ENCODE measurements at regions not wholly inside any gene's neighbourhood (a gene's known extent, or its start where the extent isn't known, plus 50 kb on each side); places are given as distances from the start of the nearest gene placed in this dataset.
A peak's percentile ranks its signal among the peaks of the same experiment; 100 is the strongest.

- intact Hi-C loops (cut with micrococcal nuclease), result no loop called here
- Histone ChIP-seq H3K4me3 (no peak overlapping the region), H3K27ac (replicated peaks) (peak overlapping the region; percentile 58)
These were observed 52.3 kb upstream of the ABCC9 start for GRCh38 chr12:21993438-21993981.

DNA sequence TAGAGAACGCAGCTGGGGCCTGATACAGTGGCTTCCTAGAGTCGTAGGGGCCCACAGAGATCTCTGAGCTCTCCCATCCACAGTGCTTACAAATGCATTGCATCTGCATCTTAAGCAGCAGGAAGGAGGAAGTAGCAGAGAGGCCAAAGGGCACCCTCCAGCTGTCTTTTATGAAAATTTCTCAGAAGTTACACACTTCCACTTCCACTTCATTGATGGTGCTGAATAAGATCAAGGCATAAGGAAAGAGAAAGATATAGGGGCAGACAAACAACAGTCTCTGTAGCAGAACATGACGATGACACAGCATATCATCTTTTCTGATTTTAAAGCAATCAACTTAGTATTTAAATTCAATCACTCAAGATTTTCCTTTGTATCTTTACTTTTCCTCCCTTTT is 51.6 kb upstream of the ABCC9 start:
- TF ChIP-seq, protein P1, sequence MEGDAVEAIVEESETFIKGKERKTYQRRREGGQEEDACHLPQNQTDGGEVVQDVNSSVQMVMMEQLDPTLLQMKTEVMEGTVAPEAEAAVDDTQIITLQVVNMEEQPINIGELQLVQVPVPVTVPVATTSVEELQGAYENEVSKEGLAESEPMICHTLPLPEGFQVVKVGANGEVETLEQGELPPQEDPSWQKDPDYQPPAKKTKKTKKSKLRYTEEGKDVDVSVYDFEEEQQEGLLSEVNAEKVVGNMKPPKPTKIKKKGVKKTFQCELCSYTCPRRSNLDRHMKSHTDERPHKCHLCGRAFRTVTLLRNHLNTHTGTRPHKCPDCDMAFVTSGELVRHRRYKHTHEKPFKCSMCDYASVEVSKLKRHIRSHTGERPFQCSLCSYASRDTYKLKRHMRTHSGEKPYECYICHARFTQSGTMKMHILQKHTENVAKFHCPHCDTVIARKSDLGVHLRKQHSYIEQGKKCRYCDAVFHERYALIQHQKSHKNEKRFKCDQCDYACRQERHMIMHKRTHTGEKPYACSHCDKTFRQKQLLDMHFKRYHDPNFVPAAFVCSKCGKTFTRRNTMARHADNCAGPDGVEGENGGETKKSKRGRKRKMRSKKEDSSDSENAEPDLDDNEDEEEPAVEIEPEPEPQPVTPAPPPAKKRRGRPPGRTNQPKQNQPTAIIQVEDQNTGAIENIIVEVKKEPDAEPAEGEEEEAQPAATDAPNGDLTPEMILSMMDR (IDR thresholded peaks at IDR 0.05; ENCODE audit: borderline replicate concordance), result no peak
- Histone ChIP-seq H3K36me3 (no peaks in the 10 kb centered on the region), H3K4me3 (no peak overlapping the region), H3K4me1 (no peaks in the 10 kb centered on the region), H3K27me3 (ENCODE audit: low read depth) (no peaks in the 10 kb centered on the region), H3K27ac (replicated peaks) (peak overlapping the region; percentile 58), H3K9me3 (replicated peaks) (no peaks in the 10 kb centered on the region)
- intact Hi-C loops (cut with micrococcal nuclease), result no loop called here
- DNase-seq, result no peak

More at GRCh38 chr12:21993438-21993981, 52.3 kb upstream of the ABCC9 start:
- H3K9me3 ChIP-seq (replicated peaks), result no peaks in the 10 kb centered on the region
- no peaks in the 10 kb centered on the region for H3K36me3 ChIP-seq
- H3K27me3 ChIP-seq (ENCODE audit: low read depth), result no peaks in the 10 kb centered on the region
- DNase-seq, result no peak
- no peaks in the 10 kb centered on the region for H3K4me1 ChIP-seq
- TF ChIP-seq, protein P1 (IDR thresholded peaks at IDR 0.05; ENCODE audit: borderline replicate concordance), result no peak

DNA sequence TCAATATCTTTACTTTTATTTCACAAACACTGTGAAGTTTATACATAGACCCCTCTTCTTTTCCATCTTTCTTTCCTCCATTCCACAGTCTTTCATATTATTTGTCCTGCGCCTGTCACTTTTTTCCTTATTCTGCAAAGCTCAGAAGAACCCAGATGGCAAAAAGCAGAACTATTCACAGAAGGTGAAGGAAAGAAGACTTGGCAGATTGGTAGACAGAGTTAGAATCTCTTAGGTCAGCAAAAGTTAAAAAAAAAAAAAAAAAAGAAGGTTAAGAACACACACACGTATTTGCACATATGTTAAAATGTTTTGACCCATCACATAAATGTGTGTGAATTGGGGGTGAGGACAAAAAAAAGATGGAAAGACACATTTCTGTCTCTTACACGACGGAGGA is 50.3 kb upstream of the ABCC9 start:
- DNase-seq, result no peak
- Histone ChIP-seq H3K9me3 (replicated peaks) (no peaks in the 10 kb centered on the region), H3K4me3 (no peak overlapping the region), H3K27me3 (ENCODE audit: low read depth) (no peaks in the 10 kb centered on the region), H3K27ac (replicated peaks) (peak overlapping the region; percentile 28), H3K4me1 (no peaks in the 10 kb centered on the region), H3K36me3 (no peaks in the 10 kb centered on the region)
- TF ChIP-seq, protein P1 (IDR thresholded peaks at IDR 0.05; ENCODE audit: borderline replicate concordance), result no peak
- intact Hi-C loops (cut with micrococcal nuclease), result no loop called here
